ENCODE measurements at regions not wholly inside any gene's neighbourhood (a gene's known extent, or its start where the extent isn't known, plus 50 kb on each side); places are given as distances from the start of the nearest gene placed in this dataset.
A peak's percentile ranks its signal among the peaks of the same experiment; 100 is the strongest.

DNA sequence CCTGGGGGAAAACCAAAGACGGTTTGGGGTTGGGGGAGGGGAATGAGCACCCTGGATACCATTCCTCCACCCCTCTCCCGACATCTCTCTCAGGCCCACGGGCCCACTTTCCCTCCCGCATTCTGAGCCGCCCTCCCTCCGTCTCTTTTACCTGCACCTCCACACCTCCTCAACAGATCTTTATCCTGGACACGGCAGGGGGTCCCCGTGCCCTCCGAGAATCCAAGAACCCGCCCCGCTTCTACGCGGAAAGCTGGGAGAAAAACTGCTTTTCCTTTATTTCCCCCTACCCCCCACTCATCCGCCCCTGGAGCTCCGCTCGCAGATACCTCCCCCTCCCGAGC lies 108.8 kb downstream of the NAV1 start:
- no peak for DNase-seq (ENCODE audit: low read depth)
- TF ChIP-seq, protein P1, sequence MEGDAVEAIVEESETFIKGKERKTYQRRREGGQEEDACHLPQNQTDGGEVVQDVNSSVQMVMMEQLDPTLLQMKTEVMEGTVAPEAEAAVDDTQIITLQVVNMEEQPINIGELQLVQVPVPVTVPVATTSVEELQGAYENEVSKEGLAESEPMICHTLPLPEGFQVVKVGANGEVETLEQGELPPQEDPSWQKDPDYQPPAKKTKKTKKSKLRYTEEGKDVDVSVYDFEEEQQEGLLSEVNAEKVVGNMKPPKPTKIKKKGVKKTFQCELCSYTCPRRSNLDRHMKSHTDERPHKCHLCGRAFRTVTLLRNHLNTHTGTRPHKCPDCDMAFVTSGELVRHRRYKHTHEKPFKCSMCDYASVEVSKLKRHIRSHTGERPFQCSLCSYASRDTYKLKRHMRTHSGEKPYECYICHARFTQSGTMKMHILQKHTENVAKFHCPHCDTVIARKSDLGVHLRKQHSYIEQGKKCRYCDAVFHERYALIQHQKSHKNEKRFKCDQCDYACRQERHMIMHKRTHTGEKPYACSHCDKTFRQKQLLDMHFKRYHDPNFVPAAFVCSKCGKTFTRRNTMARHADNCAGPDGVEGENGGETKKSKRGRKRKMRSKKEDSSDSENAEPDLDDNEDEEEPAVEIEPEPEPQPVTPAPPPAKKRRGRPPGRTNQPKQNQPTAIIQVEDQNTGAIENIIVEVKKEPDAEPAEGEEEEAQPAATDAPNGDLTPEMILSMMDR (IDR thresholded peaks at IDR 0.05; ENCODE audit: insufficient read depth, low read depth, low read length, missing control alignments) = no peak
- H3K4me3 ChIP-seq (ENCODE audit: low read length) = no peak overlapping the region

DNA sequence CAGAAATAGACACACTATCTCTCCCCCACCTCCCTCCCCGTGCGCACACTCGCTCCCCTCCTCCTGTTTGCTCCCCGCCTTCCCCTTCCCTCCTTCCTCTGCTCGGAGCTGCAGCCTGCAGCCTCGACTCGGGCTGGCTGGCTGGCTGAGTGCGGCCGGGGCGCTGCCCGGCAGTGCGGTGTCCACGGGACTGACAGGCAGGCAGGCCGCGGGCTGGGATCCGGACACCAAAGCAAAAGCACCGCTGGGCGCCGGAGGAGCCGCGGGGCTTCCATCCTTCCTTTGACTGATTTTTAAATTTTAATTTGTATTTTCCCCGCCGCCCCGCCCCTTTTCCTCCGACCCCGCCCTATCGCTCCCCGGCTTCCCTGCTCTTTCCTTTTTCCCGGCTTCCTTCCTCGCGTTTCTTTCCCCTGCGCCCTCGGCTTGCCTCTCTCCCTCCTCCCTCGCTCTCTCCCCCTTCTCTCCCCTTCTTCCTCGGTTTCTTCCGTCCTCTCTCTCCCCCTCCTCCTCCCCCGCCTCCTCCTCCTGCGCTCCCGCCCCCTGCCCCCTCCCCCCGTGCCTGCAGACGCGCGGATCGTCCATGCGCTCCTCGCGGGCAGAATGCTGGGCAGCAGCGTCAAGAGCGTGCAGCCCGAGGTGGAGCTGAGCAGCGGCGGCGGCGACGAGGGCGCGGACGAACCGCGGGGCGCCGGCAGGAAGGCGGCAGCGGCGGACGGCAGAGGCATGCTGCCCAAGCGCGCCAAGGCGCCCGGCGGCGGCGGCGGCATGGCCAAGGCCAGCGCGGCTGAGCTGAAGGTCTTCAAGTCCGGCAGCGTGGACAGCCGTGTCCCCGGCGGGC lies 109.4 kb downstream of the NAV1 start:
- H3K4me3 ChIP-seq (ENCODE audit: low read length) = peak overlapping the region; percentile 32
- TF ChIP-seq, protein P1 (IDR thresholded peaks at IDR 0.05; ENCODE audit: insufficient read depth, low read depth, low read length, missing control alignments) = no peak
- peak; percentile 46 for DNase-seq (ENCODE audit: low read depth)

DNA sequence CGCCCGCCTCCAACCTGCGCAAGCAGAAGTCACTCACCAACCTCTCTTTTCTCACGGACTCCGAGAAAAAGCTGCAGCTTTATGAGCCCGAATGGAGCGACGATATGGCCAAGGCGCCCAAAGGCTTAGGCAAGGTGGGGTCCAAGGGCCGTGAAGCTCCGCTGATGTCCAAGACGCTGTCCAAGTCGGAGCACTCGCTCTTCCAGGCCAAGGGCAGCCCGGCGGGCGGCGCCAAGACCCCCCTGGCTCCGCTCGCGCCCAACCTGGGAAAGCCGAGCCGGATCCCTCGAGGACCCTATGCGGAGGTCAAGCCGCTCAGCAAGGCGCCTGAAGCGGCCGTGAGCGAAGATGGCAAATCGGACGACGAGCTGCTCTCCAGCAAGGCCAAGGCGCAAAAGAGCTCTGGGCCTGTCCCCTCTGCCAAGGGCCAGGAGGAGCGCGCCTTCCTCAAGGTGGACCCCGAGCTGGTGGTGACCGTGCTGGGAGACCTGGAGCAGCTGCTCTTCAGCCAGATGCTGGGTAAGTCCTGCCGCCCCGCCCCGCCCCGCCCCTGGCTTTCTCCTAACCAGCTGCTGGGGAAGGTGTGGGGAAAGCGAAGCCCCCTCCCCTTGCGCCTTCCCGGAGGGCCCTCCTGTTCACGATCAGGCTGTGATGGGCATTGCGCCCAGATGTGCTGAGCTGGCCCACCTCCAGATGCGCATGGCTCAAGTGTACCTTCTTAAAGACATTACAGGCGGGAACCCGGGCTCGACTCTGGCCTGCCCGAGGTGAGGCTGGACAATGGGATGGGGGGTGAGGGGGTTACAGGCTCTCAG lies 110.2 kb downstream of the NAV1 start:
- H3K4me3 ChIP-seq (ENCODE audit: low read length) = peak overlapping the region; percentile 21
- peak; percentile 20 for DNase-seq (ENCODE audit: low read depth)
- TF ChIP-seq, protein P1 (IDR thresholded peaks at IDR 0.05; ENCODE audit: insufficient read depth, low read depth, low read length, missing control alignments) = no peak

DNA sequence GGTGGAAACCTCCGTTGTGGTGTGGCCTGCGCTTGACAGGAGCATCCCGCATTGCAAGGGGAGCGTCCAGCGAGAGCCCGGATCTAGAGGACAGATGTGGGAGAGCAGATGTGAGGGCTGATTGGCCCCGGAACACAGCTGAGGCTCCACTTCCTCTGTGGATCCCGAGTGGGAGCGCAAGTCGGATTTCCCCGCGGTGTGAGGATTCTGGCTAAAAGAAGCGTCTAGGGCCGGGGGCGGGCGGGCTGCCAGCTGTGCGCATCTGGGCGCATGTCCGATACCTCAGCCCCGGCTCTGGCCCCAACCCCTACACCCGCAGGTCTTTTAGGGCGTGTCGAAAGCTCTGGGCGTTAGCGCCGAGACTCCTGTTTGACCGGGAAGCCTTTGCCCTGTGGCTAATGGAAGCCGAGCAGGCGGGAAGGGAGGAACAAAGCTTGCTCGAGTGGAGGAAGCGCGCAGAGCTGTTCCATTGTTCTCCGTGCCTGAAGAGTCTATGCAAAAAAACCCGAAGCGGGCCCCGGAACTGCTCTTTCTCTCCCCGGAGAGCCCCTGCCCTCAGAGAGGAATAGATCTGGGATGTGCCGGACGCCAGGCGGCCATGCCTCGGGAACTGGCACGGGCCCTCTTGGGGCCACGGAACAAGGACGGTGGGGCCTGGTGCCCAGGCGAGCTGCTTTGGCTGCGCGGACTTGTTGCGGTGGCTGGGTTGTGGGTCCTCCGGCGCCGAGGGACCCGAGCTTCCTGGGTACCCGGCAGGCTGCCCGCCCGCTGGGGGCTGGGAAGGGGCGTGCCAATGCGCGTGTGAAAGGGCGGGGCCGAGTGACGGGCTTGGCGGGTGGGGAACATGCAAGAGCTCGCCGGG lies 111.1 kb downstream of the NAV1 start:
- peak overlapping the region; percentile 57 for H3K4me3 ChIP-seq (ENCODE audit: low read length)
- DNase-seq (ENCODE audit: low read depth) = peak; percentile 80
- TF ChIP-seq, protein P1 (IDR thresholded peaks at IDR 0.05; ENCODE audit: insufficient read depth, low read depth, low read length, missing control alignments) = no peak

DNA sequence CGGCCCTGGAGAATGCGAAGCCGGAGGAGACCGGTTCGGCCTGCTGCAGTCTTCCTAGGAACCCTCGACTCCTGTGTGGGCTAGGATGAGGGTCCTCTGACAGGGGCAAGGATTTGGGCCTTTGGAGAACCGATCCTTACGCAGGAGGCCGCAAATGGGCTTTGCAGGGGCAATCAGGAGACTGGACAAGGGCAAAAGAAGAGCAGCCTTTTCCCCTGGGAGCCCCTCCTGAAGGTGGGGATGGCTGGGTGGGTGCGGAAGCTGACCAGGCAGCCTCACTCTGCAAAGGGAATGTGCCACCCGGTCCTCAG lies 111.7 kb downstream of the NAV1 start:
- H3K4me3 ChIP-seq (ENCODE audit: low read length) = peak overlapping the region; percentile 57
- TF ChIP-seq, protein P1 (IDR thresholded peaks at IDR 0.05; ENCODE audit: insufficient read depth, low read depth, low read length, missing control alignments) = no peak
- DNase-seq (ENCODE audit: low read depth) = no peak

DNA sequence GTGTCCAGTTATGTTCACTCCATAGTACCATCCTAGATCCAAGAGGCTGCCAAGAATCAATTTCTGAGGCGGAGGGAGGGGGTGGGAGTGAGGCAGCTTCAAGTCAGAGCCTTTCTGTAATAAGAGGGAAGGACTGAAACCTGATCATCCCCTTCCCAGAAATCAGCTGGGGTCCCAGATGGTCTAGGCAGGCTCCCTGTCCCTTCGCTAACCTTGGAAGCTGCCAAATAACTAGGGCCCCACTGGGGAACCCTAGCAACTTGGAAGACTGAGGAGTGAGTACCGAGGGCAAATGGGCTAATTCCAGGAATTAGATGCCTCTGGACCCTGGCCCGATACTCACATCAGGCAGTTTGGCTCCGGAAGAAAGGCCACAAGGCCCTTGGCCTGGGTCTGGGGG lies 113.3 kb downstream of the NAV1 start:
- H3K4me3 ChIP-seq (ENCODE audit: low read length) = no peak overlapping the region
- TF ChIP-seq, protein P1 (IDR thresholded peaks at IDR 0.05; ENCODE audit: insufficient read depth, low read depth, low read length, missing control alignments) = no peak
- DNase-seq (ENCODE audit: low read depth) = no peak
